Skeletal muscle tissue (tissue), 3 donors: ENCODE measurements at regions not wholly inside any gene's neighbourhood (a gene's known extent, or its start where the extent isn't known, plus 50 kb on each side); places are given as distances from the start of the nearest gene placed in this dataset.

Experiments
- H3K27ac ChIP-seq: one replicate; pipeline ENCODE4 v1.7.0; 2013; ENCODE audit warnings: mild to moderate bottlenecking, low read depth, low read length, inconsistent platforms
- H3K27me3 ChIP-seq, 3 donors: one replicate each; pipeline ENCODE4 v1.7.0; 2013; ENCODE audit warnings: low read length in 3 of 3; ENCODE audit not compliant: control insufficient read depth in 3 of 3, insufficient read depth in 3 of 3
- H3K36me3 ChIP-seq, 3 donors: one replicate each; pipeline ENCODE4 v1.7.0; 2013; ENCODE audit warnings: low read length in 3 of 3; ENCODE audit not compliant: control insufficient read depth in 3 of 3, insufficient read depth in 3 of 3
- H3K4me1 ChIP-seq, 3 donors: one replicate each; pipeline ENCODE4 v1.7.0; 2013; ENCODE audit warnings: low read length in 3 of 3, mild to moderate bottlenecking in 3 of 3; ENCODE audit not compliant: control insufficient read depth in 3 of 3, insufficient read depth in 3 of 3
- H3K4me3 ChIP-seq, 3 donors: one replicate each; pipeline ENCODE4 v1.7.0; 2013; ENCODE audit warnings: low read length in 3 of 3
- H3K9ac ChIP-seq, 3 donors: one replicate each; pipeline ENCODE4 v1.7.0; 2013; ENCODE audit warnings: low read length in 3 of 3, mild to moderate bottlenecking in 3 of 3, moderate library complexity in 2 of 3, low read depth in 1 of 3
- H3K9me3 ChIP-seq, 3 donors: one replicate each; pipeline ENCODE4 v1.7.0; 2013; ENCODE audit warnings: low read length in 3 of 3; ENCODE audit not compliant: control insufficient read depth in 3 of 3
- donor health status: Osteomylitis.

DNA sequence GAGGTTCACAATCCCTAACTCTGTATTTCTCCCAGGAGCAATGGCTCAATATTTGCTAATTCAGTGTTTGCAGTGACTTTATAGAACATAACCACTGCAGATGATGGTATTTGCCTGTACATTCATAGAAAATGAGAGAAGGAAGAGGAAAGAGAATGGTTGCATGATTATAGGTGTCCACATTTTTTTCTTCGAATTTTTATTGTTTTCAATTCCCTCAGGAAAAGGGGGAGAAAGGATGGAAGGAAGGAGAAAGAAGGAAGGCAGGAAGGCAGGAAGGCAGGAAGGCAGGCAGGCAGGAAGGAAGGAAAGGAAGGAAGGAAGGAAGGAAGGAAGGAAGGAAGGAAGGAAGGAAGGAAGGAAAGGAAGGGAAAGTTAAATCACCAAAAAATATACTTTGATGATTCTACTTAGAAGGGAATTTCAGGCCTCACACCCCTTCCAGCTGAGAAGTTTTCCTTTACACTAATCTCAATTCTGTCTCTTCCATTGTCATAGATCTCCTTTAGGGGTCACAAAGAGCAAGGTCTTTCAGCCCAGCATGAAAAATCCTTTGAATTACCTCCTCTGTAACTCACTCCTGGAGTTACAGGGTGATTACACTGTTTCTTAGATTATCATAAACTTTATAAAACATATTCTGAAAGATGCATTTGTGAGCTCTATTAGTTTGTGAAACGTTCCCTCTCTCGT, 118.8 kb upstream of the INHBA start:
- no peaks in the 10 kb centered on the region for H3K9me3 ChIP-seq
- H3K27me3 ChIP-seq: no peaks in the 10 kb centered on the region
- H3K9ac ChIP-seq: no peak overlapping the region
- no peaks in the 10 kb centered on the region for H3K4me1 ChIP-seq
- no peaks in the 10 kb centered on the region for H3K36me3 ChIP-seq
- H3K27ac ChIP-seq: no peak overlapping the region
- no peak overlapping the region for H3K4me3 ChIP-seq

DNA sequence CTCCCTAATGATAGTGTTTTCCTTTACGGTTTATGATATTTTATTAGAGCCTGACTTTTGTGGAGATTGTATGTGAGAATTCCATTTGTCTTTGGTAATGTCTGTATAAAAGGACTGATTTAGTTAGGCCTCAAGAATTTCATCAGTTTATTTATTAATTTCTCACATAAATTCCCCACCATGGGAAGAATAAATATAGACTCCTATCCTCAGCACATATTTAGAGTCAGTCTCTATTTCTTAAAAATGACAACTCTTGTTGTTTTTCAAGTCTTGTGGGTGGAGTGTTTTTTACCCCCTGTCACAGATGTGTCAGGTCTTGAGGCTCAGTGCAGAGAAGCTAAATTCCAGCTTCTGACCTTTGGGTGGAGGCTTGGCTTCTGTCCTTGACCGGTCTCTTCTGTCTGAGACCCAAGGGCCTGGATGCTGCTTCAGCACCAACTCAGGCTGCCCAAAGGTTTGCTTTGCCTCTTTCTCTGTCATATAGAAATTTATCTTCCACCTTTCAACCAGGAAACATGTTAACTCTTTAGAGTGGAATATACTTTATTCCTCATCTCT, 117.3 kb upstream of the INHBA start:
- no peaks in the 10 kb centered on the region for H3K4me1 ChIP-seq
- H3K27me3 ChIP-seq: no peaks in the 10 kb centered on the region
- no peak overlapping the region for H3K4me3 ChIP-seq
- no peak overlapping the region for H3K9ac ChIP-seq
- no peaks in the 10 kb centered on the region for H3K36me3 ChIP-seq
- no peaks in the 10 kb centered on the region for H3K9me3 ChIP-seq
- no peak overlapping the region for H3K27ac ChIP-seq

DNA sequence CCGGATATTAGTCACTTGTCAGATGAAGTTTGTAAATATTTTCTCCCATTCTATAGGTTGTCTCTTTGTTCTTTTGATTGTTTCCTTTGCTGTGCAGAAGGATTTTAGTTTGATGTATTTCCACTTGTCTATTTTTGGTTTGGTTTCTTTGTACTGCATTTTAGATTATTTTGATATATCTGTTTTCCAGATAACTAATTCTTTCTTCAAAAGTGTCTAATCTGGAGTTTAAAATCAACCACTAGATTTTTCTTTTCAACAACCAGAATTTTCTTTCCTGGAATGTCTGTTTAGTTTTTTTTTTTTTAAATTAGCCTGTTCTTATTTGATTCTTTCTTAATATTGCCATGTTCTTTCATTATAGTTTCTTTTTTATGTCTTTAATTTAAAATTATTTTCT, 116.8 kb upstream of the INHBA start:
- no peaks in the 10 kb centered on the region for H3K9me3 ChIP-seq
- H3K9ac ChIP-seq: no peak overlapping the region
- H3K4me3 ChIP-seq: no peak overlapping the region
- H3K4me1 ChIP-seq: no peaks in the 10 kb centered on the region
- no peak overlapping the region for H3K27ac ChIP-seq
- H3K36me3 ChIP-seq: no peaks in the 10 kb centered on the region
- no peaks in the 10 kb centered on the region for H3K27me3 ChIP-seq

DNA sequence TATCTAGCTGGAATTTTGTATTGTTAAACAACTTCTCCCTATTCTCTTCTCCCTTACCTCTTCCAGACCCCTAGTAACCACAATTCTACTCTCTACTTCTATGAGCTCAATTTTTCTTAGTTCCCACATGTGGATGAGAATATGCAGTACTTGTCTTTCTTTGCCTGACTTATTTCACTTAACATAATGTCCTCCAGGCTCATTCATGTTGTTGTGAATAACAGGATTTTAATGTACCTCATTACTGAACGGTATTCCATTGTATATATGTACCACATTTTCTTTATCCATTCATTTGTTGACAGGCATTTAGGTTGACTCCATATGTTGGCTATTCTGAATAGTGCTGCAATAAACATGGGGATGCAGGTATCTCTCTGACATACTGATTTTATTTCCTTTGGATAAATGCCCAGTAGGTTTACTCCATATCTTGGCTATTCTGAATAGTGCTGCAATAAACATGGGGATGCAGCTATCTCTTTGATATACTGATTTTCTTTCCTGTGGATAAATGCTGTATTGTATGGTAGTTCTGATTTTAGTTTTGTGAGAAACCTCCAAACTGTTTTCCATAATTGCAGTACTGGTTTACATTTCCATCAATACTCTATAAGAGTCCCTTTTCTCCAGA, 116.0 kb upstream of the INHBA start:
- Histone ChIP-seq H3K27me3 (no peaks in the 10 kb centered on the region), H3K36me3 (no peaks in the 10 kb centered on the region), H3K4me1 (no peaks in the 10 kb centered on the region), H3K27ac (no peak overlapping the region), H3K9me3 (no peaks in the 10 kb centered on the region), H3K9ac (no peak overlapping the region), H3K4me3 (no peak overlapping the region)

DNA sequence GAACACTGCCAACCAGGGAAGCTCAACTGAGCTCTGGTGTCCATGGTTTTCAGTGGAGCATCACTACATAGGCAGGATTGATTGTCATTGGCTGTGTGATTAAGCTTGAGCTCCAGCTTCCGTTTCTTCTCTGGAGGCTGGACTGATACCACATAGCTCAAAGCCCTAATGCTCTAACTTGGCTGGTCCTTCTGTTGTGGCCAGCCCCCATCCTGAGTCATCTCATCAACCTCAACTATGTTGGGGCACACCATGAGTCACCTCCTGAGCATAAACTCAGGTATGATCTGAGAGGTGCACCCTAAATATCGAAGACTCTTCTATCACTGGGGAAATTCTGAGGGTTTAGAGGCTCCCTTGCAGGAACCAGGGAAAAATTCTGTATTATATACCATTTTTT, 114.5 kb upstream of the INHBA start:
- H3K4me1 ChIP-seq: no peaks in the 10 kb centered on the region
- no peaks in the 10 kb centered on the region for H3K27me3 ChIP-seq
- no peak overlapping the region for H3K27ac ChIP-seq
- no peak overlapping the region for H3K4me3 ChIP-seq
- no peak overlapping the region for H3K9ac ChIP-seq
- H3K36me3 ChIP-seq: no peaks in the 10 kb centered on the region
- H3K9me3 ChIP-seq: no peaks in the 10 kb centered on the region

DNA sequence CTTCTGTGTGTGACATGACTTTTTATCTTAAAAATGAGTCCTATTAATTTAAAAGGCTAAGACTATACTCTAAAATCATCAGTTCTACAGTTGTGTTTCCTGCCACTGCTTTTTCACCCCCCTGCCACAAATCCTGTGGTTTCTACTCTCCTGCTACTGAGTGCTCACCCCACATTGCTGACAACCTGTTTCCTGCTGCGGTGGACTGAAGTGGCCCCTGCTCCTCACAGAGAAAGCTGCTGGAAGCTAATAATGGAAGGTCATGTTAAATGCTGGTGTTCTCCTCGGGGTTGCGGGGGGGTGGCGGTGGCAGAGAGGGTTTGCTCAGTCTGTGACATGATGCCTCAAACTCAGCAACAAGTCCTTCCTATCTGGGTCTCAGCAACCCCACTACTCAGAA, 113.2 kb upstream of the INHBA start:
- Histone ChIP-seq H3K27me3 (no peaks in the 10 kb centered on the region), H3K4me1 (no peaks in the 10 kb centered on the region), H3K9ac (no peak overlapping the region), H3K36me3 (no peaks in the 10 kb centered on the region), H3K27ac (no peak overlapping the region), H3K9me3 (no peaks in the 10 kb centered on the region), H3K4me3 (no peak overlapping the region)

DNA sequence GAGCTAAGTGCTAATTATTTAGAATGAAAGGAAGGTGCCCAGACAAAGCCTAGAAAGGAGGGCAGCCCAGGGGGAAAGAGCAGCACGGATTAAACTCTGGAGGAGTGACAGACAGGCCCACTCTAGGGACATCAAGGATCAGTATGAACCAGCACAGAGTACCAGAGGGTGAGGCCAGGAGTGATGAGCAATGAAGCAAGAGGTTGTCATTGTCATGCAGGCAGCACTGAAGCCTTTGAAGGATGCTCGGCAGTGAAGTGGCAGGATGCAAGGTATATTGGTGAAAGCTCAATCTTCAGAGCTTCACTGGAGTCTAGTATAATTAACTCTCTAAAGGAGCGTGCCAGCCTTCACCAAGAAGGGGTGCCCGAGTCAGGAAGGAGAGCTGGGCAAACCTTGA, 112.0 kb upstream of the INHBA start:
- Histone ChIP-seq H3K9me3 (no peaks in the 10 kb centered on the region), H3K36me3 (no peaks in the 10 kb centered on the region), H3K4me3 (no peak overlapping the region), H3K27me3 (no peaks in the 10 kb centered on the region), H3K9ac (no peak overlapping the region), H3K4me1 (no peaks in the 10 kb centered on the region), H3K27ac (no peak overlapping the region)

DNA sequence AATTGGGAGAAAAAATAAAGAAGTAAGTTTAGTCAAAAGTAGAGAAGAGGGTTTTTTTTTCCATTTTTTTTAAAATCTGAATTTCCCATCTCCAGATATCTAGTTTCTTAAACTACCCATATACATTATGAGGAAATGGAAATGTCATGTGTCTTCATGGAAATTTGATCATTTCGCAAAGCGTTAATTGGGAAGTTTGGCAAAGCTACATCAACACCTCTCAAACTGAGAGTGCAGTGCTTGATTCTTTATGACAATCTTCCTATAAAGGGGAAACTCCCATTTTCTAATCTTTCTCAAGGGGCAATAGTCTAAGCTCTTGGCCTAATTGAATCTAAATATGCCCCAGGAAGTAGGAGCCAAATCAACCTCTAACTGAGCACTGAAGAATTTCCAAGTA, 110.4 kb upstream of the INHBA start:
- Histone ChIP-seq H3K27me3 (no peaks in the 10 kb centered on the region), H3K27ac (no peak overlapping the region), H3K9me3 (no peaks in the 10 kb centered on the region), H3K36me3 (no peaks in the 10 kb centered on the region), H3K9ac (no peak overlapping the region), H3K4me1 (no peaks in the 10 kb centered on the region), H3K4me3 (no peak overlapping the region)

DNA sequence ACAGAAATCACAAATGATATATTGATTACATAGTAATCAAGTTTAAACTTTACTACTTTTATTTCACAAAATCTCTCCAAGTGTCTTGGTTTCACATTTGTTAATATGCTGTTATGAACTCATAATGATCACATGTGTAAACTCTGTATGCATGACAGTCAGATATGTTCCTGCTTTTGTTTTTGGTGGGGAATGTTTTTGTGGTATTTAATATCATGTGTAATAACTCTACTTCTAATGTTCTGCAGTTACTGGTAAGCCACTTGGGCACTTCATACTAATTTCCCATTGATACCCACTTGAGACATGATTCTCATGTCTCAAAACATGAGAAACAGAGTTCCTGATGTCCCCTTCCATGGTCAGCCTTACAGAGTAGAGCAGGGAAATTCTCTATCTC, 109.1 kb upstream of the INHBA start:
- Histone ChIP-seq H3K4me1 (no peaks in the 10 kb centered on the region), H3K27me3 (no peaks in the 10 kb centered on the region), H3K9ac (no peak overlapping the region), H3K36me3 (no peaks in the 10 kb centered on the region), H3K4me3 (no peak overlapping the region), H3K27ac (no peak overlapping the region), H3K9me3 (no peaks in the 10 kb centered on the region)

DNA sequence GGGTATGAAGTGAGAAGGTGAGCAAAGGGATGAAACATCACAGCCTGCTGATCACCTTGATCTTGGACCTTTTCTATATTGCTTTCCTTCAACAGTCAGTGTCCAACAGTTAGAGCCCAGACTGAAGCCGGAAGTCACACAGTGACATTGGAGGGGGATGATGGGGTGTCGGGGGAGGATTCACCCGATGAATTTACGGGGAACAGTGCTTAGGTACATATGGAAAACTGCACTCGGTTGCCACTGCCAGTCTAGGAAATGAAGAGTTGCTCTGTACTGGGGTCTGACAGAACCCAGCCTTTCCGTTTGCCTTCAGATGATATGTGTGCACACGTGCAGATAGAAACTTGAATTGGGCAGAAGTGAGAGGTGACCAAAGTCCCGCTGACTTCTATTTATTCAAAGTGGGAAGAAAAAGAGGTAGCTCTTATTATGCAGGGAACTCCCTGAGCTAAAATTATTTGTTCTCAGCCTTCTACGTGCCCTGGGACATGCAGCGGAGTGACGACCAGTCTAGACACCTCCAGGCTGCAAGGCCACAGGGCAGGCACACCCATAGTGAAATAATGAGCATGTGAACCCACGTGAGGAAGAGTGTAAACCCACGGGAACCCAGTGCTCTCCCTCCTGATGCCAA, 107.2 kb upstream of the INHBA start:
- Histone ChIP-seq H3K4me1 (no peaks in the 10 kb centered on the region), H3K9me3 (no peaks in the 10 kb centered on the region), H3K9ac (no peak overlapping the region)

More for the DNA sequence above, 107.2 kb upstream of the INHBA start:
- Histone ChIP-seq H3K4me3 (no peak overlapping the region), H3K27me3 (no peaks in the 10 kb centered on the region), H3K36me3 (no peaks in the 10 kb centered on the region), H3K27ac (no peak overlapping the region)
